GM18502 (cell line): ENCODE measurements at regions not wholly inside any gene's neighbourhood (a gene's known extent, or its start where the extent isn't known, plus 50 kb on each side); places are given as distances from the start of the nearest gene placed in this dataset.
A peak's percentile ranks its signal among the peaks of the same experiment; 100 is the strongest.
"Not testable (repeated sequence)": the region's sequence is repeated elsewhere in the genome, so short reads cannot be mapped to it uniquely, and the experiment has no call there.

Experiments used
- ATAC-seq: cut with Tn5 transposase; IDR thresholded peaks from one replicate; pipeline ENCODE4 v1.9.1; 2021; ENCODE audit warnings: mild to moderate bottlenecking; ENCODE audit not compliant: unreplicated experiment, poor library complexity

DNA sequence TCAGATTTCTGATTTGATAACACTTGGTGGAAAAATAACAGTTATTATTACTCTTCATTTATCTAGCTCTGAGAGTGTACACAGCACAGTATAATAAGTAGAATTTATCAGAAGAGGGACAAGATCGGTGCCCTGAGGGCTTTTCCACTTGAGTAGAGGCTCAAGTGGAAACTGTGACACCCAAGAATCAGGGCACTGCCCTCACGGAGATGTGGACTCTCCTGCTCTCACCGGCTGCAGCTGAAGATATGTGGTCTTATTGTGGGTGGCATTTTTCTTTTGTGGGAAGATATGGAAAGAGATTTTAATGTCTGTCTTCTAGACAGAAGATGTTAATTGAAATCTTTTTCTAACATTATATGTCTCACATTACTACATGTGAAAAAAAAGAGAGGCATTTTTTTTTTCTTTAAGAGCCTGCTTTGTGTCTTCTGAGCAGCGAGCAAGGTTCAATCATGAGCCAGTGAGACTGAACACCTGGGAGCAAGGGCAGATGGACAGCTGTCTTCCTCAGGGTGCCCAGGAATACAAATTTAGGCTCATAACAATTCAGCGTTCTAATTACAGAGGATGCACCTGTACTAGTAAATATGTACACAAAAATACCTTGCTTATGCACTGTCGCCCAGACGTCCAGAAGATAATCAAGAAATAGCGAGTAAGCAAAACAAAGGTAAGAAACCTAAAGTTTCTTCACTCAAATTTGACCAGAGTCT is 1098.2 kb upstream of the FANCL start:
- no peak for ATAC-seq

DNA sequence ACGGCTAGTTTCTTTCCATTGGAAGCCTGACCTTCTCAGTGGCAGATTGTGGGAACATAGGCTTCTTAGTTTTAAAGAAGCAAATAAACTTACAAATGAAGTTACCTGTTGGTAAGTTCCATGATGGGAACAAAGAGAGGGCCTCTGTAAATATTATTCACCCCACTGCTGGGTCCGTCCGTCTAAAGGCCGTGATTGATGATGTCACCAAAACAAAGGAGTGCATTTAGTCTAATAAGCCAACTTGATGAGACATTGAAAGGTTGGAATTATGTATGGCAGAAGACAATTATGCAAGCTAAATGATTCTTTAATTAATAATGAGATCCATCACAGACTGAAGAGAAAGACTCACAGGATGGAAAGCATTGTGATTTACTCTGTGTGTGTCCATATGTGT is 1091.9 kb upstream of the FANCL start:
- ATAC-seq, result no peak

GRCh38 chr2:59326581-59327365 is 1085.6 kb upstream of the FANCL start:
- ATAC-seq, result not testable (repeated sequence)

- no peak for ATAC-seq
These were observed 1081.7 kb upstream of the FANCL start for GRCh38 chr2:59322870-59323269.

- ATAC-seq, result no peak
These were observed 1080.9 kb upstream of the FANCL start for GRCh38 chr2:59322005-59322404.

- no peak for ATAC-seq
These were observed 1073.1 kb upstream of the FANCL start for GRCh38 chr2:59314031-59314766.

DNA sequence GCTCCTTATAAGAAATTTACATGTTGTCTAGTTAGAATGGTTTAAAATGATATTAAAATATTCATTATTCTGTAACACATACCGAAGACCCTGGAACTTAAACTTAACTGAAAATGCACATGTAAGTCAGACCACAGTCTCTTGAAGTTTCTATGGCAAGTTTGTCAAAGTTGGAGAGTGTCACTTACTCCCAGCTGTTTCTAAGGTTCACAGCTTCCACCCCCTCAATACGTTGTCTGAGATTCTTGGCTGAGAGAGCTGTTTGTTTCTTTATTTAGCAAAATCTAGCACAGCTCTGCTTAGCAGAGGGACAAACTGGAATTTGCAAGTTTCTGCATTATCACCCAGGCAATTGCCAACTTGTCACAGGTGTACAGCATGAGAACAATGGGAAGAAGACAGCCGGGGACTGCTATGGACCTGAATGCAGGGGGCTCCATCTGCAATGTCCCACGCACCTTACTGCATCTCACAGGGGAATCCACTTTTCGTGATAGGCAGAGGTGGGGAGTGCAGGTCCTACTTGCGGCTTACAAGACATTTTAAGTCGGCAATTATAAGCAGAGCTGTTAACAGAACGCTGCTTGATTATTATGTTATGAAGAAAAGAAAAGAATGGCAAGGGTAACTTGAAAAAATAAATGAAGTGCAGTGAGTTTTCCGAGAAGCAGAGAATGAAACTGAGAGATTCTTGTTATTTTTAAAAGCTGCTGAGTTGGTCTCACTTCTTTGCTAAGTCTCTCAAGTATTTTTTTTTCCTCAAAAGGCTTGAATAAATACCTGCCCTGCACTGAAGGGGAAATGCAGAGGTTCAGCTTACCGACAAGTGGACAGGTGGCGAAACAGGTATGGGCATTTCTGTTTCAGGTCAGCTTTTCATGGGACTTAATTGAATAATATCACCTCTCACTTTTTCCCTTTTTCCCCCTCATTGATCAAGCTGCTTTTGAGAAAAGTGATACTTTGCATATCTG is 1072.1 kb upstream of the FANCL start:
- ATAC-seq, result no peak

DNA sequence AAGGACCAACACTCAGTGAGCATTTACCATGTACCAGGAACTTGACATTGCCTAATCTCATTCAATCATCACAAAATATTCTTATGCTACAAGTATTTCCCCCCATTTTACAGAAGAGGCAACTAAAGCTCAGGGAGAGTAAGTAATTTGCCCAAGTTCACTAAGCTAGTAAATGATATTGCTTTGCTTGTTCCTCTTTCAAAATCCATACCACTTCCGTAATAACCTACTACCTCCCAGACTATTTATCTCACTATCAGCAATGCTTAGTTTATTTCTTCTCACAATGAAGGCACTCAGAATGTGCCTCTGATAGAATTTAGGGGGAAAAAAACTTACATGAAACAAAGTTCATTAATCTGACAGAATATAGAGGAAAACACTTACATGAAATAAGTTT is 1070.9 kb upstream of the FANCL start:
- no peak for ATAC-seq

DNA sequence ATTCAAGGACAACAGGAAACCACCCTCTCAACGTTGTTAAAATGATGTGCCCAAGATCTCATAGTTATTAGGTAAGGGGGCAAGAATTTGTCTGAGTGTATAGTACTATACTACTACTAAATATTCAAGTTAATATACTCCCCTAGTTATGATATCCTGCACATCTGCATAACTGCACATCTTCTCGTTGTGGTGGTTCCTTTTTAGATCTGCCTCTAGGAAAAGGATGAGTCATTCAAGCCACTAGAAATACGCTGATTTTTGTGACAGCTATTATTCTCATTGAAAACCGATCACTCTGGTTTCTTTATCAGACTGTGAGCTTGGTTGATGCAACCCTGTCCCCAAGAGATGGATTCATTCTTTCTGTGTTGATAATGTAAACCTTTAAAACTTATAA is 1067.0 kb upstream of the FANCL start:
- ATAC-seq, result no peak

- no peak for ATAC-seq
These were observed 1066.1 kb upstream of the FANCL start for GRCh38 chr2:59307196-59307595.

- ATAC-seq, result no peak
These were observed 1062.1 kb upstream of the FANCL start for GRCh38 chr2:59303272-59303671.

DNA sequence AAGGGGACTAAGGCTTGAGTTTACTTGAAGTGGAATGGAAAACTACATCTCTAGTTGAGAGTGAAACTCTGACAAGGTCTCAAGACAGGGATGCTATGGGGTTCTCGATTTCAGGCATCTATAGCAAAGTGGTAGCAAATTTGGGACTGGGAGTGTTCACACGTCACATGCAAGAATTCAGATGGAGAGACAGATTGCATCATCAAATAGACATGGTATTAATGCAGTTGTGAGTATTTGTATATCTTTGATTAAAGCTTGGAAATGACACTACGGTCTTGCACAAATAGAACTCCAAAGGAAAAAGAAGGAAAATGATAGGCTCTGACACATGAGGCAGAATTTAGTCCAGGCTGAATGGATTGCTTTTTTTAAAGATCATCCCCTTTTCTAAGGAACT is 1061.6 kb upstream of the FANCL start:
- ATAC-seq, result no peak

GRCh38 chr2:59301466-59302402 is 1060.6 kb upstream of the FANCL start:
- ATAC-seq, result peak; percentile 88

GRCh38 chr2:59297816-59298215 is 1056.7 kb upstream of the FANCL start:
- ATAC-seq, result no peak

- no peak for ATAC-seq
These were observed 1055.2 kb upstream of the FANCL start for GRCh38 chr2:59296279-59296678.

GRCh38 chr2:59295524-59296162 is 1054.5 kb upstream of the FANCL start:
- no peak for ATAC-seq

GRCh38 chr2:59288771-59289170 is 1047.6 kb upstream of the FANCL start:
- no peak for ATAC-seq

GRCh38 chr2:59282374-59283057 is 1041.4 kb upstream of the FANCL start:
- ATAC-seq, result no peak
